ENCODE measurements at regions not wholly inside any gene's neighbourhood (a gene's known extent, or its start where the extent isn't known, plus 50 kb on each side); places are given as distances from the start of the nearest gene placed in this dataset.

DNA sequence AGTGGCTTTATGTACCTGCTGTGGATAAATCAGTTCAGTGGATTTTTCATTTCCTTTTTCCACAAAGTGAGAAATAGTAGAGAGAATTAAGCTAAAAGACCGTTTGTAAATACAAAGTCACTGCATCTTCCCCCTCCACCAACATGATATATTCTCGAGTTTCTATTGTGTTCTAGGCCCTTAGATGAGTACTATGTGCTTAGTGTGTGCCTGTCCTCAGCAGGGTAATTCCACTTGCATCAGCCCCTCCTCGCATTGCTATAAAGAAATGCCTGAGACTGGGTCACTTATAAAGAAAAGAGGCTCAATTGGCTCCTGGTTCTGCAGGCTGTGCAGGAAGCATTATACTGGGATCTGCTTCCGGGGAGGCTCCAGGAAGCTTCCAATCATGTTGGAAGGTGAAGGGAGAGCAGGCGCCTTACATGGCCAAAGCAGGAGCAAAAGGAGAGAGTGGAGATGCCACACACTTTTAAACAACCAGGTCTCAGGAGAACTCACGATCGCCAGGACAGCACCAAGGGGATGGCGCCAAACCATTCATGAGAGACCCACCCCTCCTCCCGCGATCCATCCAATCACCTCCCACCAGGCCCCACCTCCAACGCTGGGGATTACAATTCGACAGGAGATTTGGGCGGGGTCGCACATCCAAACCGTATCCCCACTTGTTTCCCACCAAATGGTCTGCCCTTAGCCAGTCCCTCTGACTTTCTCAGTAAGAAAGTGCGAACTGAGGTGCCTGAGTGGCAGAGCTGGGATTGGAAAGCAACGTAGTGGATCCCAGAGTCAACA lies 102.3 kb upstream of the ABCC4 start:
- Histone ChIP-seq H3K9me3 (no peaks in the 10 kb centered on the region), H3K4me1 (peaks cover 6% of the 10 kb centered on the region), H3K4me3 (peak overlapping the region; percentile 20 to 30), H3K27ac (no peak overlapping the region), H3K27me3 (no peaks in the 10 kb centered on the region), H3K36me3 (no peaks in the 10 kb centered on the region)
- TF ChIP-seq POLR2A (IDR thresholded peaks at IDR 0.05) (no peak), POLR2AphosphoS5 (IDR thresholded peaks at IDR 0.05; ENCODE audit: insufficient read depth in 1 of 2, low read depth in 1 of 2) (no peak)
- TF ChIP-seq, protein P1, sequence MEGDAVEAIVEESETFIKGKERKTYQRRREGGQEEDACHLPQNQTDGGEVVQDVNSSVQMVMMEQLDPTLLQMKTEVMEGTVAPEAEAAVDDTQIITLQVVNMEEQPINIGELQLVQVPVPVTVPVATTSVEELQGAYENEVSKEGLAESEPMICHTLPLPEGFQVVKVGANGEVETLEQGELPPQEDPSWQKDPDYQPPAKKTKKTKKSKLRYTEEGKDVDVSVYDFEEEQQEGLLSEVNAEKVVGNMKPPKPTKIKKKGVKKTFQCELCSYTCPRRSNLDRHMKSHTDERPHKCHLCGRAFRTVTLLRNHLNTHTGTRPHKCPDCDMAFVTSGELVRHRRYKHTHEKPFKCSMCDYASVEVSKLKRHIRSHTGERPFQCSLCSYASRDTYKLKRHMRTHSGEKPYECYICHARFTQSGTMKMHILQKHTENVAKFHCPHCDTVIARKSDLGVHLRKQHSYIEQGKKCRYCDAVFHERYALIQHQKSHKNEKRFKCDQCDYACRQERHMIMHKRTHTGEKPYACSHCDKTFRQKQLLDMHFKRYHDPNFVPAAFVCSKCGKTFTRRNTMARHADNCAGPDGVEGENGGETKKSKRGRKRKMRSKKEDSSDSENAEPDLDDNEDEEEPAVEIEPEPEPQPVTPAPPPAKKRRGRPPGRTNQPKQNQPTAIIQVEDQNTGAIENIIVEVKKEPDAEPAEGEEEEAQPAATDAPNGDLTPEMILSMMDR (IDR thresholded peaks at IDR 0.05) = no peak
- no peak for DNase-seq (ENCODE audit: extremely low spot score in 2 of 2)
- intact Hi-C loops (cut with DNase I) = loop anchor here (5.0 kb wide), 1 partner anchor 216 kb away; no protein-coding TSS in a partner anchor

DNA sequence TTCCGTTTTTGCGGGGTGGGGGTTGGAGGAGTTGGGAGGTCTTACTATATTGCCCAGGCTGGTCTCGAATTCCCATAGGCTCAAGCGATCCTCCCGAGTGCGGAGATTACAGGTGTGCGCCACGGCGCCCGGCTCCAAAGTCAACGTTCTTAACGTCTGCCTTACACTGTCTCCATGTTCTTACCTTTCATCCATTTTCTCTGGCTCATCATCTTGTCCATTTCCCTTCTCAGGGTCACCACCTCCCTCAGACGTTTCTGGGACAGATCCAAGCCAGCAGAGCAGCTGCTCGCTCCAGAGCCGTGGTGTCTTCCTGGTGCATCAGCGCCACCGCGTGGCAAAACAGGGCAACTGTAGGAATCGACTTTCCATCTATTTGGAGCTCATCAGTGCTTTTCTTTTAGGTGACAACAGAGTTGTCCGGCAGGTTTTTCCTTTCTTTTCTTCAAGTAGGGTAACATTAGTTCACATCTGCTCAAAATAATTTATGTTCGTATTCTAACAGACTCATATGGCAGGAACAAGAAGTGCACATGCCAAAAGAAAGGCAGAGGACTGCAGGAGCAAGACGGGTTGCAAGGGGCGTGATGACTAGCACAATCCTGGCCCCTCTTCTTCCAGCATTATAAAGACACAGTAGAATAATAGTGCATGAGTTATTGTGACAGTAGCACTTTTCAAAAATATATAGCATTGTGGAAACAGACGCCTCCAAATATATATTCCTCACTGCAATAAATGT lies 103.1 kb upstream of the ABCC4 start:
- DNase-seq (ENCODE audit: extremely low spot score in 2 of 2) = no peak
- Histone ChIP-seq H3K36me3 (no peaks in the 10 kb centered on the region), H3K9me3 (no peaks in the 10 kb centered on the region), H3K27ac (no peak overlapping the region), H3K4me1 (peaks cover 6% of the 10 kb centered on the region), H3K27me3 (no peaks in the 10 kb centered on the region), H3K4me3 (peak overlapping the region; percentile 20 to 30)
- TF ChIP-seq POLR2A (IDR thresholded peaks at IDR 0.05) = no peak
- TF ChIP-seq, protein P1 (IDR thresholded peaks at IDR 0.05) = peak; percentile 72 to 94 (median 88)
- TF ChIP-seq POLR2AphosphoS5 (IDR thresholded peaks at IDR 0.05; ENCODE audit: insufficient read depth in 1 of 2, low read depth in 1 of 2) = peak in 1 of 2 donors; percentile 19
- intact Hi-C loops (cut with DNase I) = loop anchor here (5.0 kb wide), 1 partner anchor 217 kb away; no protein-coding TSS in a partner anchor

DNA sequence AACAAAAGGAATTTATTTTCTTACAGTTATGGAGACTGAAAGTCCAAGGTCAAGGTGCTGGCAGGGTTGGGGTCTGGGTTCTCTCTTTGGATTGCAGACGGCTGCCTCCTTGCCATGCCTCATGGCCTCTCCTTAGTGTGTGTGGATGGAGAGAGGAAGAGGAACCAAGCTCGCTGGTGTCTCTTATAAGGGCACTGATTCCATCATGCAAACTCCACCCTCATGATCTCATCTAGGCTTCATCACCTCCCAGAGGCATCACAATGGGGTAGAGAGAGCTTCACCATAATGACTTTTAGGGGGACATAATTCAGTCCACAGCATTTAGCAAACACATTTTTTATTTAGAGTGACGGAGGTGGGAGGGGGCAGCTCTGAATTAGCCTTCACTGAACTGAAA lies 104.9 kb upstream of the ABCC4 start:
- intact Hi-C loops (cut with DNase I) = no loop called here
- TF ChIP-seq POLR2A (IDR thresholded peaks at IDR 0.05) (no peak), POLR2AphosphoS5 (IDR thresholded peaks at IDR 0.05; ENCODE audit: insufficient read depth in 1 of 2, low read depth in 1 of 2) (no peak)
- TF ChIP-seq, protein P1 (IDR thresholded peaks at IDR 0.05) = no peak
- H3K27me3 ChIP-seq = no peaks in the 10 kb centered on the region

DNA sequence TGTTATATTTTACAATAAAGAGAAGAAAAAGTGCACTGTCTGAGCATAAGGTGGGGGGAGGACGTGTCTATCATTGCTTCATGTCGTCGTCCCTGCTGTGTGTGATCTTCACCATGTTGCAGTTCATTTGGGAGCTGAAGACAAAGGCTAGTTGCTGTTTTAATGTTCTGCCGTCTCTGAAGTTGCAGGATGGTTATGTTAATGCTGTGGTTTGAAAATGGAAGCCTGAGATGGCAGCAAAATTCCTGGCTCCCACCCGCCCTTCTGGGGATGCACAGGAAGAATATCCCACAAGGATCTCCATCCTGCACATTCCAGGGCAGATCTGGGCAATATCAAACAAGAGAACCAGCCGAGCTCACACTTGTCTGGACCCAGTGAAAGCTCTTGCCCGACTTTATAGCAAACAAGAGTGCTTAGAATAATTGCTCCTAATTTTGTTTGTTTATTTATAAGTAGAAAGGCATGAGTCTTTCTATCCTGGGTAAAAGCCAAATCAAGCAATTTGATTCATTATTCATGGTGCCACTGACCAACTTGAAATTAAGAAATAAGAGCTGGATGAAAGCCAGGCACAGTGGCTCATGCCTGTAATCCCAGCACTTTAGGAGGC lies 110.3 kb upstream of the ABCC4 start:
- intact Hi-C loops (cut with DNase I) = no loop called here
- TF ChIP-seq POLR2A (IDR thresholded peaks at IDR 0.05) = no peak
- no peak for TF ChIP-seq POLR2AphosphoS5 (IDR thresholded peaks at IDR 0.05; ENCODE audit: insufficient read depth in 1 of 2, low read depth in 1 of 2)
- TF ChIP-seq, protein P1 (IDR thresholded peaks at IDR 0.05) = no peak
- H3K4me1 ChIP-seq = no peaks in the 10 kb centered on the region
- no peak for DNase-seq (ENCODE audit: extremely low spot score in 2 of 2)
- no peaks in the 10 kb centered on the region for H3K9me3 ChIP-seq
- H3K36me3 ChIP-seq = no peaks in the 10 kb centered on the region
- no peak overlapping the region for H3K4me3 ChIP-seq
- no peak overlapping the region for H3K27ac ChIP-seq
- H3K27me3 ChIP-seq = no peaks in the 10 kb centered on the region

More for the DNA sequence above, 104.9 kb upstream of the ABCC4 start:
- H3K4me1 ChIP-seq = peaks cover 6% of the 10 kb centered on the region
- no peak for DNase-seq (ENCODE audit: extremely low spot score in 2 of 2)
- no peak overlapping the region for H3K4me3 ChIP-seq
- no peak overlapping the region for H3K27ac ChIP-seq
- H3K36me3 ChIP-seq = no peaks in the 10 kb centered on the region
- no peaks in the 10 kb centered on the region for H3K9me3 ChIP-seq
